ENCODE measurements at regions not wholly inside any gene's neighbourhood (a gene's known extent, or its start where the extent isn't known, plus 50 kb on each side); places are given as distances from the start of the nearest gene placed in this dataset.
A peak's percentile ranks its signal among the peaks of the same experiment; 100 is the strongest.

GRCh38 chr15:31955734-31956133 lies 74.6 kb upstream of the CHRNA7 start:
- H3K9me3 ChIP-seq (ENCODE audit: control insufficient read depth, insufficient read depth, low read depth, low read length), result no peaks in the 10 kb centered on the region
- H3K27ac ChIP-seq (ENCODE audit: extremely low read depth, low read depth, low read length), result no peak overlapping the region
- no peaks in the 10 kb centered on the region for H3K4me1 ChIP-seq (ENCODE audit: control insufficient read depth, insufficient read depth, low read length)
- TF ChIP-seq, protein P1, sequence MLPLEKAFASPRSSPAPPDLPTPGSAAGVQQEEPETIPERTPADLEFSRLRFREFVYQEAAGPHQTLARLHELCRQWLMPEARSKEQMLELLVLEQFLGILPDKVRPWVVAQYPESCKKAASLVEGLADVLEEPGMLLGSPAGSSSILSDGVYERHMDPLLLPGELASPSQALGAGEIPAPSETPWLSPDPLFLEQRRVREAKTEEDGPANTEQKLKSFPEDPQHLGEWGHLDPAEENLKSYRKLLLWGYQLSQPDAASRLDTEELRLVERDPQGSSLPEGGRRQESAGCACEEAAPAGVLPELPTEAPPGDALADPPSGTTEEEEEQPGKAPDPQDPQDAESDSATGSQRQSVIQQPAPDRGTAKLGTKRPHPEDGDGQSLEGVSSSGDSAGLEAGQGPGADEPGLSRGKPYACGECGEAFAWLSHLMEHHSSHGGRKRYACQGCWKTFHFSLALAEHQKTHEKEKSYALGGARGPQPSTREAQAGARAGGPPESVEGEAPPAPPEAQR (tag by site-specific recombination; IDR thresholded peaks at IDR 0.05), result no peak
- TF ChIP-seq SETDB1 (IDR thresholded peaks at IDR 0.05; ENCODE audit: insufficient read length, low read length), result peak; percentile 66
- H3K36me3 ChIP-seq (ENCODE audit: control insufficient read depth in 2 of 2, insufficient read depth in 1 of 2, low read length in 2 of 2), result no peaks in the 10 kb centered on the region
- ChIA-PET POLR2A (no interaction called here), CTCF (interaction anchor here (0.7 kb wide), 1 partner anchor 68 kb away, joined by 3 read pairs; no protein-coding TSS in a partner anchor)
- H3K4me3 ChIP-seq (ENCODE audit: low read depth, low read length), result no peak overlapping the region

DNA sequence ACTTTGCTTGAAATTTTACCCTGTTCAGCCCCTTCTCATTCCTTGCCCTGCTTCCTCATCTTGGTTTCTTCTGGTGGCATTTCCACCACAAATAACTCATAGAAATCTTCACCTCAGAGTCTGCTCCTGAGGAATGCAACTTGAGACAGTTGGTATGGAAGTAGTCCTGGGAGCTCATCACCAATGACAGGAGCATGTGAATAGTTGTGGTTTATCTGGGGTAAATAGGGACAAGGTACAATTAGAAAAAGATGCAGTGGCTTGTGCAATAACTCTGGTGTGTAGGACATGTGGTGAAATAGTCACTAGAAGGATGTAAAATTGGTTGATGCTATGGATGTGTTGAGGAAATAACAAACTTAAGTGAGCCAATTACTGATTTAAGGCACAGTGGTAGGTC lies 72.7 kb upstream of the CHRNA7 start:
- no peak overlapping the region for H3K27ac ChIP-seq (ENCODE audit: extremely low read depth, low read depth, low read length)
- TF ChIP-seq EGR2 (tag by site-specific recombination; IDR thresholded peaks at IDR 0.05; ENCODE audit: low read depth), result no peak
- no peak for TF ChIP-seq ZNF561 (tag by site-specific recombination; IDR thresholded peaks at IDR 0.05; ENCODE audit: borderline replicate concordance)
- no peak for TF ChIP-seq ZNF621 (tag by site-specific recombination; IDR thresholded peaks at IDR 0.05)
- no peak for TF ChIP-seq MZF1 (tag by site-specific recombination; IDR thresholded peaks at IDR 0.05; ENCODE audit: borderline replicate concordance)
- no peak for TF ChIP-seq FEZF1 (tag by site-specific recombination; IDR thresholded peaks at IDR 0.05)
- TF ChIP-seq ZNF426 (tag by site-specific recombination; IDR thresholded peaks at IDR 0.05), result no peak
- TF ChIP-seq, protein P2, sequence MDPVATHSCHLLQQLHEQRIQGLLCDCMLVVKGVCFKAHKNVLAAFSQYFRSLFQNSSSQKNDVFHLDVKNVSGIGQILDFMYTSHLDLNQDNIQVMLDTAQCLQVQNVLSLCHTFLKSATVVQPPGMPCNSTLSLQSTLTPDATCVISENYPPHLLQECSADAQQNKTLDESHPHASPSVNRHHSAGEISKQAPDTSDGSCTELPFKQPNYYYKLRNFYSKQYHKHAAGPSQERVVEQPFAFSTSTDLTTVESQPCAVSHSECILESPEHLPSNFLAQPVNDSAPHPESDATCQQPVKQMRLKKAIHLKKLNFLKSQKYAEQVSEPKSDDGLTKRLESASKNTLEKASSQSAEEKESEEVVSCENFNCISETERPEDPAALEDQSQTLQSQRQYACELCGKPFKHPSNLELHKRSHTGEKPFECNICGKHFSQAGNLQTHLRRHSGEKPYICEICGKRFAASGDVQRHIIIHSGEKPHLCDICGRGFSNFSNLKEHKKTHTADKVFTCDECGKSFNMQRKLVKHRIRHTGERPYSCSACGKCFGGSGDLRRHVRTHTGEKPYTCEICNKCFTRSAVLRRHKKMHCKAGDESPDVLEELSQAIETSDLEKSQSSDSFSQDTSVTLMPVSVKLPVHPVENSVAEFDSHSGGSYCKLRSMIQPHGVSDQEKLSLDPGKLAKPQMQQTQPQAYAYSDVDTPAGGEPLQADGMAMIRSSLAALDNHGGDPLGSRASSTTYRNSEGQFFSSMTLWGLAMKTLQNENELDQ (tag by site-specific recombination; IDR thresholded peaks at IDR 0.05; ENCODE audit: low read depth), result no peak
- no peaks in the 10 kb centered on the region for H3K9me3 ChIP-seq (ENCODE audit: control insufficient read depth, insufficient read depth, low read depth, low read length)
- ChIA-PET CTCF (no interaction called here), POLR2A (no interaction called here)
- no peak overlapping the region for H3K4me3 ChIP-seq (ENCODE audit: low read depth, low read length)
- no peaks in the 10 kb centered on the region for H3K36me3 ChIP-seq (ENCODE audit: control insufficient read depth in 2 of 2, insufficient read depth in 1 of 2, low read length in 2 of 2)
- H3K4me1 ChIP-seq (ENCODE audit: control insufficient read depth, insufficient read depth, low read length), result no peaks in the 10 kb centered on the region

- Histone ChIP-seq H3K27ac (ENCODE audit: extremely low read depth, low read depth, low read length) (no peak overlapping the region), H3K36me3 (ENCODE audit: control insufficient read depth in 2 of 2, insufficient read depth in 1 of 2, low read length in 2 of 2) (no peaks in the 10 kb centered on the region), H3K4me3 (ENCODE audit: low read depth, low read length) (no peak overlapping the region), H3K9me3 (ENCODE audit: control insufficient read depth, insufficient read depth, low read depth, low read length) (no peaks in the 10 kb centered on the region), H3K4me1 (ENCODE audit: control insufficient read depth, insufficient read depth, low read length) (no peaks in the 10 kb centered on the region)
- no peak for TF ChIP-seq ZNF394 (tag by site-specific recombination; IDR thresholded peaks at IDR 0.05; ENCODE audit: borderline replicate concordance)
- TF ChIP-seq ZNF350 (tag by site-specific recombination; IDR thresholded peaks at IDR 0.05), result no peak
- no peak for TF ChIP-seq ZNF37A (tag by site-specific recombination; IDR thresholded peaks at IDR 0.05)
- TF ChIP-seq REST (tag by site-specific recombination; IDR thresholded peaks at IDR 0.05), result no peak
- no peak for TF ChIP-seq ZNF837 (tag by site-specific recombination; IDR thresholded peaks at IDR 0.05)
- no peak for TF ChIP-seq ZNF571 (tag by site-specific recombination; IDR thresholded peaks at IDR 0.05)
- no peak for TF ChIP-seq TCF7L2 (IDR thresholded peaks at IDR 0.05; ENCODE audit: borderline replicate concordance, low read depth, low read length)
- TF ChIP-seq ZNF670 (tag by site-specific recombination; IDR thresholded peaks at IDR 0.05; ENCODE audit: low read depth), result no peak
- no peak for TF ChIP-seq ZNF223 (tag by site-specific recombination; IDR thresholded peaks at IDR 0.05)
- TF ChIP-seq EGR2 (tag by site-specific recombination; IDR thresholded peaks at IDR 0.05; ENCODE audit: low read depth), result no peak
- CTCF ChIA-PET, result interaction anchor here (0.7 kb wide), 1 partner anchor 358 kb away, joined by 3 read pairs; no protein-coding TSS in a partner anchor
- POLR2A ChIA-PET, result no interaction called here
Measured at GRCh38 chr15:31964586-31965307, 65.6 kb upstream of the CHRNA7 start.

All from HEK293 (cell line).